ENCODE measurements at regions not wholly inside any gene's neighbourhood (a gene's known extent, or its start where the extent isn't known, plus 50 kb on each side); places are given as distances from the start of the nearest gene placed in this dataset.

DNA sequence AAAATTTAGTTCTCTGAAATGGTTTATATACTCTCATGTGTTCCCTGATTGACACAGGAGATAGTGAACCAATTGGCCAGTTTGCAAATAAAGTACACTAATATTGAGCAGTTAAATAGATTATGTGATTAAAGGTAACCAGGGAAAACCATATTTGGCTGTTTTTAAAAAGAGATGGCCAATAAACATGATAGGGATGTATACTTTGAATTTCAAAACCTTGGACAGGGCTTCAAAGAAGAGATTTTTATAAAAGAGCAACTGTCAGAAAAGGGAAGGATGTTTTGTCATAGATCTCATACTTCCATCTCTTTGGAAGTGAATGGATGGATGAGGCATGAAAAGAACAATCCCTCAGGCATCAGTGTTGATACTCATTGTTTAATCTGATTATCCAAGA lies 825.3 kb downstream of the STIM2 start:
- POLR2A ChIA-PET = no interaction called here
- H3K9me3 ChIP-seq (replicated peaks; ENCODE audit: control insufficient read depth, insufficient read depth, low read length) = no peaks in the 10 kb centered on the region
- H3K4me2 ChIP-seq (ENCODE audit: control insufficient read depth, insufficient read depth) = no peak overlapping the region
- CTCF ChIA-PET = interaction anchor here (0.6 to 3.2 kb wide), 6 partner anchors 9 to 597 kb away, joined by 3 to 30 read pairs (median 11); no protein-coding TSS in a partner anchor
- H3K4me1 ChIP-seq (ENCODE audit: control insufficient read depth, insufficient read depth, low read length) = no peaks in the 10 kb centered on the region
- in situ Hi-C loops (cut with MboI) = no loop called here
- H3K36me3 ChIP-seq (ENCODE audit: control insufficient read depth in 2 of 2, insufficient read depth in 2 of 2, low read length in 1 of 2) = no peaks in the 10 kb centered on the region
- no peak overlapping the region for H2AFZ ChIP-seq (ENCODE audit: control insufficient read depth, low read depth, low read length)
- H4K20me1 ChIP-seq (ENCODE audit: control insufficient read depth, insufficient read depth) = no peaks in the 10 kb centered on the region
- DNase-seq (ENCODE audit: low read depth, low spot score) (no peak), FAIRE-seq (no peak), ATAC-seq (no peak)
- intact Hi-C loops (cut with micrococcal nuclease; ENCODE audit: unreplicated experiment) = loop anchor here (10.0 kb wide), 2 partner anchors 539 to 641 kb away; no protein-coding TSS in a partner anchor
- H3K9ac ChIP-seq (ENCODE audit: control insufficient read depth, insufficient read depth, low read length) = no peak overlapping the region
- H3K4me3 ChIP-seq = no peak overlapping the region
- SMC1A ChIA-PET (ENCODE audit: uncharacterized antibody, unreplicated experiment) = interaction anchor here (1.0 to 2.6 kb wide), 4 partner anchors 13 to 534 kb away, joined by 3 to 11 read pairs (median 4); no protein-coding TSS in a partner anchor
- H3K79me2 ChIP-seq (ENCODE audit: control insufficient read depth, insufficient read depth, low read length) = no peaks in the 10 kb centered on the region
- no peaks in the 10 kb centered on the region for H3K27me3 ChIP-seq (replicated peaks in 1 of 2; ENCODE audit: control insufficient read depth in 2 of 2, insufficient read depth in 2 of 2, low read length in 1 of 2)
- no TSS peak for BruUV-seq (replicated peaks)
- RAD21 ChIA-PET (ENCODE audit: unreplicated experiment) = interaction anchor here (0.7 to 1.6 kb wide), 2 partner anchors 540 to 949 kb away, joined by 3 to 4 read pairs; no protein-coding TSS in a partner anchor
- no peak overlapping the region for H3K27ac ChIP-seq (ENCODE audit: control insufficient read depth, insufficient read depth)
- no peak for TF ChIP-seq ZBED1 (IDR thresholded peaks at IDR 0.05; ENCODE audit: borderline replicate concordance)
- TF ChIP-seq EED (IDR thresholded peaks at IDR 0.05; ENCODE audit: low read depth) = no peak
- no peak for TF ChIP-seq E2F4 (IDR thresholded peaks at IDR 0.05; ENCODE audit: low read depth, low read length)
- no peak for TF ChIP-seq SUZ12 (IDR thresholded peaks at IDR 0.05; ENCODE audit: unreplicated experiment)
- TF ChIP-seq ATF7 (IDR thresholded peaks at IDR 0.05; ENCODE audit: low read depth) = no peak
- no peak for TF ChIP-seq JUND (IDR thresholded peaks at IDR 0.05; ENCODE audit: low read depth, low read length)
- TF ChIP-seq JUNB (IDR thresholded peaks at IDR 0.05) = no peak
- no peak for TF ChIP-seq MLLT1 (IDR thresholded peaks at IDR 0.05)
- TF ChIP-seq ZSCAN29 (IDR thresholded peaks at IDR 0.05) = no peak
- TF ChIP-seq, protein P1, sequence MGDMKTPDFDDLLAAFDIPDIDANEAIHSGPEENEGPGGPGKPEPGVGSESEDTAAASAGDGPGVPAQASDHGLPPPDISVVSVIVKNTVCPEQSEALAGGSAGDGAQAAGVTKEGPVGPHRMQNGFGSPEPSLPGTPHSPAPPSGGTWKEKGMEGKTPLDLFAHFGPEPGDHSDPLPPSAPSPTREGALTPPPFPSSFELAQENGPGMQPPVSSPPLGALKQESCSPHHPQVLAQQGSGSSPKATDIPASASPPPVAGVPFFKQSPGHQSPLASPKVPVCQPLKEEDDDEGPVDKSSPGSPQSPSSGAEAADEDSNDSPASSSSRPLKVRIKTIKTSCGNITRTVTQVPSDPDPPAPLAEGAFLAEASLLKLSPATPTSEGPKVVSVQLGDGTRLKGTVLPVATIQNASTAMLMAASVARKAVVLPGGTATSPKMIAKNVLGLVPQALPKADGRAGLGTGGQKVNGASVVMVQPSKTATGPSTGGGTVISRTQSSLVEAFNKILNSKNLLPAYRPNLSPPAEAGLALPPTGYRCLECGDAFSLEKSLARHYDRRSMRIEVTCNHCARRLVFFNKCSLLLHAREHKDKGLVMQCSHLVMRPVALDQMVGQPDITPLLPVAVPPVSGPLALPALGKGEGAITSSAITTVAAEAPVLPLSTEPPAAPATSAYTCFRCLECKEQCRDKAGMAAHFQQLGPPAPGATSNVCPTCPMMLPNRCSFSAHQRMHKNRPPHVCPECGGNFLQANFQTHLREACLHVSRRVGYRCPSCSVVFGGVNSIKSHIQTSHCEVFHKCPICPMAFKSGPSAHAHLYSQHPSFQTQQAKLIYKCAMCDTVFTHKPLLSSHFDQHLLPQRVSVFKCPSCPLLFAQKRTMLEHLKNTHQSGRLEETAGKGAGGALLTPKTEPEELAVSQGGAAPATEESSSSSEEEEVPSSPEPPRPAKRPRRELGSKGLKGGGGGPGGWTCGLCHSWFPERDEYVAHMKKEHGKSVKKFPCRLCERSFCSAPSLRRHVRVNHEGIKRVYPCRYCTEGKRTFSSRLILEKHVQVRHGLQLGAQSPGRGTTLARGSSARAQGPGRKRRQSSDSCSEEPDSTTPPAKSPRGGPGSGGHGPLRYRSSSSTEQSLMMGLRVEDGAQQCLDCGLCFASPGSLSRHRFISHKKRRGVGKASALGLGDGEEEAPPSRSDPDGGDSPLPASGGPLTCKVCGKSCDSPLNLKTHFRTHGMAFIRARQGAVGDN (IDR thresholded peaks at IDR 0.05) = no peak
- TF ChIP-seq BMI1 (IDR thresholded peaks at IDR 0.05; ENCODE audit: borderline replicate concordance) = no peak
- TF ChIP-seq, protein P2, sequence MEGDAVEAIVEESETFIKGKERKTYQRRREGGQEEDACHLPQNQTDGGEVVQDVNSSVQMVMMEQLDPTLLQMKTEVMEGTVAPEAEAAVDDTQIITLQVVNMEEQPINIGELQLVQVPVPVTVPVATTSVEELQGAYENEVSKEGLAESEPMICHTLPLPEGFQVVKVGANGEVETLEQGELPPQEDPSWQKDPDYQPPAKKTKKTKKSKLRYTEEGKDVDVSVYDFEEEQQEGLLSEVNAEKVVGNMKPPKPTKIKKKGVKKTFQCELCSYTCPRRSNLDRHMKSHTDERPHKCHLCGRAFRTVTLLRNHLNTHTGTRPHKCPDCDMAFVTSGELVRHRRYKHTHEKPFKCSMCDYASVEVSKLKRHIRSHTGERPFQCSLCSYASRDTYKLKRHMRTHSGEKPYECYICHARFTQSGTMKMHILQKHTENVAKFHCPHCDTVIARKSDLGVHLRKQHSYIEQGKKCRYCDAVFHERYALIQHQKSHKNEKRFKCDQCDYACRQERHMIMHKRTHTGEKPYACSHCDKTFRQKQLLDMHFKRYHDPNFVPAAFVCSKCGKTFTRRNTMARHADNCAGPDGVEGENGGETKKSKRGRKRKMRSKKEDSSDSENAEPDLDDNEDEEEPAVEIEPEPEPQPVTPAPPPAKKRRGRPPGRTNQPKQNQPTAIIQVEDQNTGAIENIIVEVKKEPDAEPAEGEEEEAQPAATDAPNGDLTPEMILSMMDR (IDR thresholded peaks at IDR 0.05 in 2 of 3, conservative IDR thresholded peaks at IDR 0.05 in 1 of 3; ENCODE audit: control insufficient read depth in 2 of 3, extremely low read depth in 1 of 3, insufficient read depth in 1 of 3, low read depth in 3 of 3, low read length in 3 of 3) = no peak
- no peak for TF ChIP-seq USF2 (IDR thresholded peaks at IDR 0.05; ENCODE audit: borderline replicate concordance, low read depth, low read length)
- no peak for TF ChIP-seq IRF4 (IDR thresholded peaks at IDR 0.05; ENCODE audit: low read depth, low read length)
- no peak for TF ChIP-seq ASH2L (IDR thresholded peaks at IDR 0.05; ENCODE audit: borderline replicate concordance, low read depth)
- TF ChIP-seq SRF (IDR thresholded peaks at IDR 0.05; ENCODE audit: low read depth in 2 of 2, low read length in 2 of 2) = no peak
- TF ChIP-seq SREBF1 (IDR thresholded peaks at IDR 0.05; ENCODE audit: low read length) = no peak

All from GM12878 (cell line).